Gastrocnemius medialis (tissue), 4 donors: ENCODE measurements at regions not wholly inside any gene's neighbourhood (a gene's known extent, or its start where the extent isn't known, plus 50 kb on each side); places are given as distances from the start of the nearest gene placed in this dataset.

Experiments used
- ATAC-seq, 2 donors: fragments of 150-250 bp; one replicate each; pipeline ENCODE4 v1.9.1; 2016
- DNase-seq, 2 donors: peaks; one replicate each; pipeline ENCODE4 v3.0.0-alpha.2; 2019
- H3K27ac ChIP-seq, 4 donors: fragments of 200-600 bp; sonication (generic); 1 replicate in 1 of 4; 2 replicates in 3 of 4; pipeline ENCODE4 v1.5.1; 2016 to 2018; ENCODE audit warnings: mild to moderate bottlenecking in 2 of 4, moderate library complexity in 1 of 4
- H3K27me3 ChIP-seq, 3 donors: fragments of 200-600 bp; sonication (generic) in 2 of 3; 1 replicate in 1 of 3; 2 replicates in 2 of 3; pipeline versions ENCODE4 v1.5.1 to v1.6.0; 2016 to 2019; ENCODE audit warnings: mild to moderate bottlenecking in 1 of 3, moderate library complexity in 1 of 3
- H3K36me3 ChIP-seq, 2 donors: fragments of 200-600 bp; sonication (generic) in 1 of 2; one replicate each; pipeline ENCODE4 v1.5.1; 2017 to 2018
- H3K4me1 ChIP-seq, 2 donors: fragments of 200-600 bp; sonication (generic) in 1 of 2; one replicate each; pipeline ENCODE4 v1.5.1; 2016 to 2017; ENCODE audit warnings: mild to moderate bottlenecking in 2 of 2
- H3K4me3 ChIP-seq, 4 donors: fragments of 200-600 bp; sonication (generic) in 3 of 4; 1 replicate in 1 of 4; 2 replicates in 3 of 4; pipeline ENCODE4 v1.5.1; 2016 to 2019; ENCODE audit warnings: mild to moderate bottlenecking in 2 of 4
- H3K9me3 ChIP-seq, 3 donors: fragments of 200-600 bp; sonication (generic) in 2 of 3; 1 replicate in 1 of 3; 2 replicates in 2 of 3; pipeline ENCODE4 v1.5.1; 2016 to 2019
- POLR2A ChIP-seq, 2 donors: fragments of 450-650 bp; IDR thresholded peaks; one replicate each; pipeline ENCODE4 v1.6.1; 2017; ENCODE audit warnings: antibody characterized with exemption in 2 of 2, mild to moderate bottlenecking in 2 of 2, moderate library complexity in 2 of 2
- in situ Hi-C, 4 donors: fragments of 200-750 bp; cut with MboI; loops; one replicate each; pipeline versions ENCODE4 v1.15.0 to v1.8.0; 2017; ENCODE audit warnings: low sequenced_read_pairs in 4 of 4
- intact Hi-C: fragments of 100-400 bp; cut with DNase I; formaldehyde crosslinking; loops from one replicate; pipeline ENCODE4 v1.15.1; 2023; ENCODE audit warnings: low total_unique reads
- TF ChIP-seq, protein P1 (sequence below), 5 experiments: fragments of 450-650 bp in 3 of 5; fragments of 200-600 bp in 2 of 5; sonication (generic) in 2 of 5; IDR thresholded peaks in 4 of 5; conservative IDR thresholded peaks in 1 of 5; 1 replicate in 4 of 5; 2 replicates in 1 of 5; pipeline ENCODE4 v1.5.1; 2016 to 2019; ENCODE audit warnings: antibody characterized with exemption in 5 of 5, mild to moderate bottlenecking in 3 of 5, moderate library complexity in 3 of 5

DNA sequence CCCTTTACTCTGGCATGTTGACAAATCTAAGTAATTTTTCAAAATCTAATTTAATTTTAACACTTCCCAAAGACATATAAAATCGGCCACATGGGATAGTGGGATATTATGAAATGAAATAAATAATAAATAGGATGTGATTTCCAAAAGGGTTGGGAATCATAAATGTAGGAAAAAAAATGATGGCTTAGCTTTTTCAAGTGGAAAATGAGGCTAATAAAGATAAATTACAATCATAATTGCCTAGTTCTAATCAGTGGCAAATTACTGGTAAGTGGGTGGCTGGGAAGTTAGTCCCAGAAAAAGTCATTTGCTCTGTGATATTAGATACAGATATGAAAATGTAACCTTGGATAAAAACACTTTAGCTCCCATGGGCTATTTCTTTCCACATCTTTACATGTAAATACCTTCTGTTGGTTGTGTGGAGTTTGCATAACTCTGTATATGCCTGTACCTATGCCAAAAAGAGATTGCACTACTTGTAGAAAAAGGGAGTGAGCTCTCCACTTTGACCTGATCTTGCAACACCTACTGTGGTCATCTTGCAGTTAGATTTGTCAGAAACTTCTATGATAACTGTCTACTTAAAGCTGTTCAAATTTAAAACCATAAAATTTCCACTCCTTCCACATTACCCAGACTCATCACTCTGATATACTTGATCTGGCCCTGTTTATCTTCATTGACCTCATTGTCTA, 284.6 kb upstream of the KAZN start:
- in situ Hi-C loops (no loop called here), intact Hi-C loops (no loop called here)
- DNase-seq: no peak
- Histone ChIP-seq H3K9me3 (no peaks in the 10 kb centered on the region), H3K27ac (no peak overlapping the region), H3K4me3 (no peak overlapping the region), H3K4me1 (no peaks in the 10 kb centered on the region), H3K27me3 (no peaks in the 10 kb centered on the region), H3K36me3 (no peaks in the 10 kb centered on the region)
- TF ChIP-seq POLR2A (IDR thresholded peaks at IDR 0.05): no peak
- TF ChIP-seq, protein P1, sequence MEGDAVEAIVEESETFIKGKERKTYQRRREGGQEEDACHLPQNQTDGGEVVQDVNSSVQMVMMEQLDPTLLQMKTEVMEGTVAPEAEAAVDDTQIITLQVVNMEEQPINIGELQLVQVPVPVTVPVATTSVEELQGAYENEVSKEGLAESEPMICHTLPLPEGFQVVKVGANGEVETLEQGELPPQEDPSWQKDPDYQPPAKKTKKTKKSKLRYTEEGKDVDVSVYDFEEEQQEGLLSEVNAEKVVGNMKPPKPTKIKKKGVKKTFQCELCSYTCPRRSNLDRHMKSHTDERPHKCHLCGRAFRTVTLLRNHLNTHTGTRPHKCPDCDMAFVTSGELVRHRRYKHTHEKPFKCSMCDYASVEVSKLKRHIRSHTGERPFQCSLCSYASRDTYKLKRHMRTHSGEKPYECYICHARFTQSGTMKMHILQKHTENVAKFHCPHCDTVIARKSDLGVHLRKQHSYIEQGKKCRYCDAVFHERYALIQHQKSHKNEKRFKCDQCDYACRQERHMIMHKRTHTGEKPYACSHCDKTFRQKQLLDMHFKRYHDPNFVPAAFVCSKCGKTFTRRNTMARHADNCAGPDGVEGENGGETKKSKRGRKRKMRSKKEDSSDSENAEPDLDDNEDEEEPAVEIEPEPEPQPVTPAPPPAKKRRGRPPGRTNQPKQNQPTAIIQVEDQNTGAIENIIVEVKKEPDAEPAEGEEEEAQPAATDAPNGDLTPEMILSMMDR (IDR thresholded peaks at IDR 0.05 in 4 of 5, conservative IDR thresholded peaks at IDR 0.05 in 1 of 5): no peak
- ATAC-seq: no peak

DNA sequence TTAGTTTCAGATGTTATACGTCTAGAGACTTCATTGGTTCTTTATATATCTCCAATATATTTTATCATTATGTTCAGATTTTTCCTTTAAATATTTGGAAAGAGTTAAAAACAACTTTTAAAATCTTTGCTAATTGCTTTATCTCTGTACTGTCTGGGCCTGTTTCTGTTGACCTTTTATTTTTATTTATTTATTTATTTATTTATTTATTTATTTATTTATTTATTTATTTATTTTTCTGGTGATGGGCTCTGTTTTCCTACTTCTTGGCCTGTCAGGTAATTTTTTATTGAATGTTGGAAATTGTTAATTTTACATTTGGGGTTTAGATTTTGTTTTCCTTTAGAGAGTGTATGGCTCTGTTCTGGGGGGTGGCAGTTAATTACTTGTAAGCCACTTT, 279.7 kb upstream of the KAZN start:
- no peak for ATAC-seq
- intact Hi-C loops: no loop called here

GRCh38 chr1:14320518-14320917, 278.0 kb upstream of the KAZN start:
- DNase-seq (no peak), ATAC-seq (no peak)
- no peaks in the 10 kb centered on the region for H3K27me3 ChIP-seq
- no peak overlapping the region for H3K4me3 ChIP-seq
- no peaks in the 10 kb centered on the region for H3K36me3 ChIP-seq
- in situ Hi-C loops: no loop called here
- H3K9me3 ChIP-seq: no peaks in the 10 kb centered on the region
- H3K4me1 ChIP-seq: no peaks in the 10 kb centered on the region
- intact Hi-C loops: no loop called here
- TF ChIP-seq POLR2A (IDR thresholded peaks at IDR 0.05): no peak
- TF ChIP-seq, protein P1 (IDR thresholded peaks at IDR 0.05 in 4 of 5, conservative IDR thresholded peaks at IDR 0.05 in 1 of 5): no peak
- no peak overlapping the region for H3K27ac ChIP-seq

More for the DNA sequence above, 279.7 kb upstream of the KAZN start:
- H3K27me3 ChIP-seq: no peaks in the 10 kb centered on the region
- no peaks in the 10 kb centered on the region for H3K36me3 ChIP-seq
- DNase-seq: no peak
- TF ChIP-seq, protein P1 (IDR thresholded peaks at IDR 0.05 in 4 of 5, conservative IDR thresholded peaks at IDR 0.05 in 1 of 5): no peak
- no peaks in the 10 kb centered on the region for H3K4me1 ChIP-seq
- in situ Hi-C loops: no loop called here
- no peak overlapping the region for H3K4me3 ChIP-seq
- H3K27ac ChIP-seq: no peak overlapping the region
- no peaks in the 10 kb centered on the region for H3K9me3 ChIP-seq

DNA sequence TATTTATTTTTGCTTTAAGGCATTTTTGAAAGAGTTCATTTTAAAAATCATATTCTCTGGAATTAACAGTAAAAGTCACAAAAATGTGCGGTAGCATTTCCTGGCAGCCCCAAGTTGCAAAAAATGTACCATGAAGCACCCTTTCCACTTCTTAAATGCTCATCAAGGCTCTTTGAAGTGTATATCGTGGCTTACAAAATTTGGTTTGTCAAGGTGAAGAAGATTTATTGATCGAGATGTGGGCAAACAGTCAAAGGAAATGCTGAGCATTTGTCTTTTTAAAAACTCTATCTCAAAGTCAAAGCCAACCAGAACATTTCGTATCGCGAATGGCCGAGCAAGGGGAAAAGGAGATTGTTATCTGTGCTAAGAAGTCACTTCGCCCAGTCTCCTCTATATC, 277.5 kb upstream of the KAZN start:
- no peaks in the 10 kb centered on the region for H3K9me3 ChIP-seq
- H3K4me3 ChIP-seq: no peak overlapping the region
- TF ChIP-seq, protein P1 (IDR thresholded peaks at IDR 0.05 in 4 of 5, conservative IDR thresholded peaks at IDR 0.05 in 1 of 5): no peak
- TF ChIP-seq POLR2A (IDR thresholded peaks at IDR 0.05): no peak
- ATAC-seq (no peak), DNase-seq (no peak)
- no peaks in the 10 kb centered on the region for H3K4me1 ChIP-seq
- intact Hi-C loops: no loop called here
- in situ Hi-C loops: no loop called here
- H3K27ac ChIP-seq: no peak overlapping the region
- H3K36me3 ChIP-seq: no peaks in the 10 kb centered on the region
- no peaks in the 10 kb centered on the region for H3K27me3 ChIP-seq

GRCh38 chr1:14321422-14321821, 277.1 kb upstream of the KAZN start:
- intact Hi-C loops: no loop called here
- no peaks in the 10 kb centered on the region for H3K4me1 ChIP-seq
- no peaks in the 10 kb centered on the region for H3K36me3 ChIP-seq
- TF ChIP-seq POLR2A (IDR thresholded peaks at IDR 0.05): no peak
- TF ChIP-seq, protein P1 (IDR thresholded peaks at IDR 0.05 in 4 of 5, conservative IDR thresholded peaks at IDR 0.05 in 1 of 5): no peak
- in situ Hi-C loops: no loop called here
- no peak overlapping the region for H3K4me3 ChIP-seq
- no peak for DNase-seq
- H3K27ac ChIP-seq: no peak overlapping the region
- no peak for ATAC-seq
- no peaks in the 10 kb centered on the region for H3K27me3 ChIP-seq
- no peaks in the 10 kb centered on the region for H3K9me3 ChIP-seq
